IMR-90 (cell line): ENCODE measurements at regions not wholly inside any gene's neighbourhood (a gene's known extent, or its start where the extent isn't known, plus 50 kb on each side); places are given as distances from the start of the nearest gene placed in this dataset.

ENCODE experiments used
- ATAC-seq: fragments of 200-7000 bp; cut with Tn5 transposase; 2 replicates; pipeline ENCODE4 v1.9.1; 2020; ENCODE audit warnings: low read depth, mild to moderate bottlenecking, moderate library complexity
- BruUV-seq: library from RNA; stranded (reverse); fragments of 400-500 nt; replicated peaks from 2 replicates; lab custom pipeline; 2021; lab: Mats Ljungman, UMichigan
- CTCF ChIA-PET: fragments of 300-600 bp; formaldehyde crosslinking; extraction: SDS; loops from one replicate; lab custom pipeline; 2021; ENCODE audit warnings: antibody characterized with exemption; lab: Yijun Ruan, JAX
- POLR2A ChIA-PET: fragments of 300-600 bp; sonication (Branson Sonifier 250); formaldehyde crosslinking; loops from one replicate; lab custom pipeline; 2022; ENCODE audit warnings: antibody characterized with exemption; ENCODE audit not compliant: unreplicated experiment; lab: Charles Lee
- DNase-seq: peaks from one replicate; pipeline ENCODE4 v3.0.0; 2013
- H2AFZ ChIP-seq: replicated peaks from 2 replicates; pipeline ENCODE3; 2013; ENCODE audit warnings: low read length, mild to moderate bottlenecking; ENCODE audit not compliant: poor library complexity
- H2AK5ac ChIP-seq: 2 replicates; pipeline ENCODE4 v1.6.1; 2013; ENCODE audit warnings: low read depth, low read length, inconsistent platforms
- H2AK9ac ChIP-seq: replicated peaks from 2 replicates; pipeline ENCODE3; 2013; ENCODE audit warnings: mild to moderate bottlenecking, low read depth, low read length, moderate library complexity; ENCODE audit not compliant: poor library complexity
- H2BK120ac ChIP-seq: 2 replicates; pipeline ENCODE4 v1.6.1; 2013; ENCODE audit warnings: low read depth, low read length, inconsistent platforms
- H2BK15ac ChIP-seq: 3 replicates; pipeline ENCODE4 v1.6.1; 2013; ENCODE audit warnings: low read depth, low read length, inconsistent platforms
- H2BK20ac ChIP-seq: 2 replicates; pipeline ENCODE4 v1.6.1; 2013; ENCODE audit warnings: low read depth, mild to moderate bottlenecking, inconsistent platforms, low read length, moderate library complexity
- H2BK5ac ChIP-seq: 2 replicates; pipeline ENCODE4 v1.6.1; 2013; ENCODE audit warnings: mild to moderate bottlenecking, low read depth, low read length, inconsistent platforms; ENCODE audit not compliant: poor library complexity, severe bottlenecking
- H3K14ac ChIP-seq: replicated peaks from 2 replicates; pipeline ENCODE4 v1.6.1; 2013; ENCODE audit warnings: low read depth, low read length, inconsistent platforms
- H3K18ac ChIP-seq: 2 replicates; pipeline ENCODE4 v1.6.1; 2013; ENCODE audit warnings: low read depth, low read length, control low read depth
- H3K23ac ChIP-seq: 2 replicates; pipeline ENCODE4 v1.6.1; 2013; ENCODE audit warnings: low read depth, low read length, inconsistent platforms
- H3K27ac ChIP-seq: 2 replicates; pipeline ENCODE4 v1.5.1; 2013; ENCODE audit warnings: mild to moderate bottlenecking, control low read depth, low read length; ENCODE audit not compliant: insufficient read depth
- H3K27me3 ChIP-seq: 2 replicates; pipeline ENCODE4 v1.6.1; 2013; ENCODE audit warnings: low read length; ENCODE audit not compliant: control insufficient read depth, insufficient read depth
- H3K36me3 ChIP-seq: 2 replicates; pipeline ENCODE4 v1.6.1; 2013; ENCODE audit warnings: low read length, mixed read lengths; ENCODE audit not compliant: control insufficient read depth, insufficient read depth
- H3K4ac ChIP-seq: 2 replicates; pipeline ENCODE4 v1.6.1; 2013; ENCODE audit warnings: low read depth, low read length, inconsistent platforms
- H3K4me1 ChIP-seq: 2 replicates; pipeline ENCODE4 v1.6.1; 2013; ENCODE audit warnings: low read length, mixed read lengths; ENCODE audit not compliant: control insufficient read depth, insufficient read depth
- H3K4me2 ChIP-seq: 2 replicates; pipeline ENCODE4 v1.6.1; 2013; ENCODE audit warnings: low read depth, mild to moderate bottlenecking, control low read depth, low read length, moderate library complexity
- H3K4me3 ChIP-seq: 2 replicates; pipeline ENCODE4 v1.5.1; 2013; ENCODE audit warnings: low read depth, mild to moderate bottlenecking, control low read depth, low read length, moderate library complexity; ENCODE audit not compliant: insufficient read depth
- H3K56ac ChIP-seq: 2 replicates; pipeline ENCODE4 v1.6.1; 2013; ENCODE audit warnings: low read length, inconsistent platforms; ENCODE audit not compliant: insufficient read depth; ENCODE audit errors: extremely low read depth
- H3K79me1 ChIP-seq, 2 experiments: 2 replicates each; pipeline ENCODE4 v1.6.1; 2013; ENCODE audit warnings: low read length in 2 of 2, inconsistent platforms in 1 of 2, low read depth in 1 of 2
- H3K9ac ChIP-seq: 2 replicates; pipeline ENCODE4 v1.6.1; 2013; ENCODE audit warnings: low read depth, low read length, control low read depth
- H3K9me1 ChIP-seq: 2 replicates; pipeline ENCODE4 v1.6.1; 2013; ENCODE audit warnings: low read length, inconsistent platforms; ENCODE audit not compliant: insufficient read depth
- H3K9me3 ChIP-seq: 2 replicates; pipeline ENCODE4 v1.6.1; 2013; ENCODE audit warnings: low read length; ENCODE audit not compliant: control insufficient read depth, insufficient read depth
- H4K20me1 ChIP-seq: 2 replicates; pipeline ENCODE4 v1.6.1; 2013; ENCODE audit warnings: low read length, inconsistent platforms; ENCODE audit not compliant: insufficient read depth
- H4K5ac ChIP-seq: 2 replicates; pipeline ENCODE4 v1.6.1; 2013; ENCODE audit warnings: mild to moderate bottlenecking, low read depth, low read length, control low read depth
- H4K8ac ChIP-seq, 2 experiments: 2 replicates each; pipeline ENCODE4 v1.6.1; 2013; ENCODE audit warnings: low read depth in 2 of 2, low read length in 2 of 2, control low read depth in 1 of 2, inconsistent platforms in 1 of 2
- H4K91ac ChIP-seq: 2 replicates; pipeline ENCODE4 v1.6.1; 2013; ENCODE audit warnings: low read depth, low read length, inconsistent platforms; ENCODE audit not compliant: insufficient read depth
- CEBPB ChIP-seq: IDR thresholded peaks from 2 replicates; pipeline ENCODE4 v1.6.1; 2012; ENCODE audit warnings: low read depth, low read length, improper control_type of control experiment
- ELK1 ChIP-seq: fragments of 150-350 bp; IDR thresholded peaks from 2 replicates; pipeline ENCODE4 v1.6.1; 2016; ENCODE audit warnings: low read depth, mild to moderate bottlenecking, low read length, moderate library complexity, borderline replicate concordance
- MAFK ChIP-seq: IDR thresholded peaks from 2 replicates; pipeline ENCODE4 v1.6.1; 2012; ENCODE audit warnings: low read depth, low read length, improper control_type of control experiment
- NFE2L2 ChIP-seq: fragments of 150-350 bp; IDR thresholded peaks from 2 replicates; pipeline ENCODE4 v1.6.1; 2016; ENCODE audit warnings: low read depth, mild to moderate bottlenecking, low read length
- POLR2A ChIP-seq: IDR thresholded peaks from 2 replicates; pipeline ENCODE4 v1.6.1; 2012; ENCODE audit warnings: mild to moderate bottlenecking, low read depth, low read length
- RAD21 ChIP-seq: IDR thresholded peaks from 2 replicates; pipeline ENCODE4 v1.6.1; 2012; ENCODE audit warnings: low read length, improper control_type of control experiment
- SMC3 ChIP-seq: fragments of 150-350 bp; IDR thresholded peaks from 2 replicates; pipeline ENCODE4 v1.6.1; 2016; ENCODE audit warnings: low read depth, mild to moderate bottlenecking, antibody characterized with exemption, low read length, moderate library complexity
- WGBS, 2 experiments: methylation state at CpG; one replicate each; pipeline versions ENCODE4 v1.1.5 to v1.1.7; 2013; ENCODE audit warnings: missing lambda C conversion rate in 2 of 2; ENCODE audit not compliant: insufficient read length in 1 of 2; ENCODE audit errors: extremely low coverage in 2 of 2; 5-methylcytosine and 5-hydroxymethylcytosine counted together
- dilution Hi-C: fragments of 300-500 bp; cut with HindIII; formaldehyde crosslinking; loops from one replicate; pipeline ENCODE4 v1.14.3; 2018; ENCODE audit warnings: low sequenced_read_pairs; ENCODE audit not compliant: unreplicated experiment
- in situ Hi-C: fragments of 300-500 bp; cut with MboI; formaldehyde crosslinking; loops from 3 replicates; pipeline ENCODE4 v1.14.3; 2019; ENCODE audit warnings: low sequenced_read_pairs, inconsistent platforms, mixed read lengths
- intact Hi-C: fragments of 100-400 bp; cut with micrococcal nuclease; formaldehyde crosslinking; loops from 2 replicates; pipeline ENCODE4 v1.10.0; 2022
- TF ChIP-seq, protein P1 (sequence below): fragments of 150-350 bp; IDR thresholded peaks from 2 replicates; pipeline ENCODE4 v1.6.1; 2017; ENCODE audit warnings: mild to moderate bottlenecking, antibody characterized with exemption, low read length, low read depth

- Histone ChIP-seq H3K27ac (peak overlapping the region; percentile 13; the same call in 1 of the 2 replicates), H2AFZ (no peak overlapping the region), H2BK120ac (peak overlapping the region; percentile 53), H3K23ac (no peak overlapping the region), H3K79me1 (no peaks in the 10 kb centered on the region), H3K4me3 (no peak overlapping the region), H2BK20ac (peak overlapping the region; percentile 51; the same call in 1 of the 2 replicates), H2AK9ac (no peak overlapping the region), H3K9me3 (no peaks in the 10 kb centered on the region), H3K4me2 (no peak overlapping the region), H3K4me1 (peaks cover 12% of the 10 kb centered on the region), H3K9ac (no peak overlapping the region), H4K20me1 (no peaks in the 10 kb centered on the region), H3K27me3 (no peaks in the 10 kb centered on the region), H3K18ac (peak overlapping the region; percentile 95), H2AK5ac (peak overlapping the region; percentile 64; the same call in 1 of the 2 replicates), H3K36me3 (no peaks in the 10 kb centered on the region), H4K5ac (peak overlapping the region; percentile 77), H2BK15ac (peak overlapping the region; percentile 65; the same call in 1 of the 3 replicates), H3K14ac (peak overlapping the region; percentile 60; the same call in 1 of the 2 replicates), H3K9me1 (peaks cover 2% of the 10 kb centered on the region), H3K4ac (peak overlapping the region; percentile 50), H4K91ac (peak overlapping the region; percentile 60), H4K8ac (peak overlapping the region; percentile 63 to 80), H3K56ac (0 out of 2 replicates have a peak overlapping the region, but pooled peaks have one; percentile 16), H2BK5ac (no peak overlapping the region)
- no peak for TF ChIP-seq NFE2L2
- TF ChIP-seq, protein P1, sequence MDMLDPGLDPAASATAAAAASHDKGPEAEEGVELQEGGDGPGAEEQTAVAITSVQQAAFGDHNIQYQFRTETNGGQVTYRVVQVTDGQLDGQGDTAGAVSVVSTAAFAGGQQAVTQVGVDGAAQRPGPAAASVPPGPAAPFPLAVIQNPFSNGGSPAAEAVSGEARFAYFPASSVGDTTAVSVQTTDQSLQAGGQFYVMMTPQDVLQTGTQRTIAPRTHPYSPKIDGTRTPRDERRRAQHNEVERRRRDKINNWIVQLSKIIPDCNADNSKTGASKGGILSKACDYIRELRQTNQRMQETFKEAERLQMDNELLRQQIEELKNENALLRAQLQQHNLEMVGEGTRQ: no peak
- no peak for TF ChIP-seq RAD21
- TF ChIP-seq ELK1: no peak
- TF ChIP-seq CEBPB: no peak
- TF ChIP-seq SMC3: no peak
- no peak for TF ChIP-seq MAFK
- TF ChIP-seq POLR2A: no peak
- ChIA-PET CTCF (no interaction called here), POLR2A (no interaction called here)
- in situ Hi-C loops: no loop called here
- dilution Hi-C loops: no loop called here
- no CpG with 5 or more reads among the region's 3 CpGs for WGBS, 2 experiments
- DNase-seq (no peak), ATAC-seq (no peak; the same call in 1 of the 2 replicates)
- BruUV-seq: no TSS peak
- intact Hi-C loops: loop anchor here (2.0 kb wide), 1 partner anchor 70 kb away; no protein-coding TSS in a partner anchor
Observed at GRCh38 chr6:121809211-121809610, 373.8 kb downstream of the GJA1 start.
